ENCODE measurements at regions not wholly inside any gene's neighbourhood (a gene's known extent, or its start where the extent isn't known, plus 50 kb on each side); places are given as distances from the start of the nearest gene placed in this dataset.

DNA sequence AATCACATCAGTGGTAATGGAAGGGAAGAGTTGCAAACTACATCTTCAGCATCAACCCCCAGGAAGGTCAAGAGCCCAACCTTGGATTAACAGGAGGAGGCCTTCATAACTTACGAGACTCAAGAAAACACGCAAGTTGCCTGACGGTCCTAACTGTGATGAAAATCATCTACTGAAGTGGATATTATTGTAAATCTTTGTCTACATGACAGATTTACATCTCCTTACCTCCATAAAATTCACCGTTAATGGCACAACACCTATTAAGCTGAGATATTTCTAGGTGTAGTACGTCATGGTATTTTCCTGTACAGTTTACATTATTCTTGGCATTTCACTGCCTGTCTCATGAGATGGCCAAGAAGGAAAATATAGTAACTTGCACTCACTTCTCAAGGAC, 332.0 kb downstream of the NSUN3 start:
- DNase-seq (ENCODE audit: extremely low read depth, insufficient read length), result no peak
- no peak overlapping the region for H3K4me3 ChIP-seq (replicated peaks; ENCODE audit: low read depth, low read length)
- H3K27me3 ChIP-seq (replicated peaks; ENCODE audit: control insufficient read depth, insufficient read depth, low read length), result no peaks in the 10 kb centered on the region
- TF ChIP-seq, protein P1, sequence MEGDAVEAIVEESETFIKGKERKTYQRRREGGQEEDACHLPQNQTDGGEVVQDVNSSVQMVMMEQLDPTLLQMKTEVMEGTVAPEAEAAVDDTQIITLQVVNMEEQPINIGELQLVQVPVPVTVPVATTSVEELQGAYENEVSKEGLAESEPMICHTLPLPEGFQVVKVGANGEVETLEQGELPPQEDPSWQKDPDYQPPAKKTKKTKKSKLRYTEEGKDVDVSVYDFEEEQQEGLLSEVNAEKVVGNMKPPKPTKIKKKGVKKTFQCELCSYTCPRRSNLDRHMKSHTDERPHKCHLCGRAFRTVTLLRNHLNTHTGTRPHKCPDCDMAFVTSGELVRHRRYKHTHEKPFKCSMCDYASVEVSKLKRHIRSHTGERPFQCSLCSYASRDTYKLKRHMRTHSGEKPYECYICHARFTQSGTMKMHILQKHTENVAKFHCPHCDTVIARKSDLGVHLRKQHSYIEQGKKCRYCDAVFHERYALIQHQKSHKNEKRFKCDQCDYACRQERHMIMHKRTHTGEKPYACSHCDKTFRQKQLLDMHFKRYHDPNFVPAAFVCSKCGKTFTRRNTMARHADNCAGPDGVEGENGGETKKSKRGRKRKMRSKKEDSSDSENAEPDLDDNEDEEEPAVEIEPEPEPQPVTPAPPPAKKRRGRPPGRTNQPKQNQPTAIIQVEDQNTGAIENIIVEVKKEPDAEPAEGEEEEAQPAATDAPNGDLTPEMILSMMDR (IDR thresholded peaks at IDR 0.05; ENCODE audit: insufficient read depth, low read length, poor library complexity, severe bottlenecking), result no peak
- no peaks in the 10 kb centered on the region for H3K36me3 ChIP-seq (ENCODE audit: control insufficient read depth, insufficient read depth, low read length)

DNA sequence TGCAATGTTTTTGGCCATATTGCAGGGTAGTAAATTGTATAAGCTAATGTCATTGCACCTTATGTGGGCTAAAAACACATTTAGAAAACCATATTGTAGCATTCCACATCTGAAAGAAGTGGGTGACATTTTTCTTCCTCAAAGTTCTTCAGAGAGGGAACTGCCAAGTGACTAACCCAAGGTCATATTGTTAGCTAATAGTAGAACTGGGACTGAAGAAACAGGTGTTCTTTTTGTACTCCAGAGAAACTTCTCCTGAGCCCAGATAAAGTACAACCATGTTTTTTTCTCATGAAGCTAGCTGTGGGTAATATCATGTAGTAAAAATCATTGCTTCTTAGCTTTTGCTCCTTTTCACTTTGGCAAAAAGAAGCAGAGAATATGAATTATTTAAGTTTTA, 333.0 kb downstream of the NSUN3 start:
- Histone ChIP-seq H3K4me3 (replicated peaks; ENCODE audit: low read depth, low read length) (no peak overlapping the region), H3K27me3 (replicated peaks; ENCODE audit: control insufficient read depth, insufficient read depth, low read length) (no peaks in the 10 kb centered on the region), H3K36me3 (ENCODE audit: control insufficient read depth, insufficient read depth, low read length) (no peaks in the 10 kb centered on the region)
- TF ChIP-seq, protein P1 (IDR thresholded peaks at IDR 0.05; ENCODE audit: insufficient read depth, low read length, poor library complexity, severe bottlenecking), result no peak
- no peak for DNase-seq (ENCODE audit: extremely low read depth, insufficient read length)

DNA sequence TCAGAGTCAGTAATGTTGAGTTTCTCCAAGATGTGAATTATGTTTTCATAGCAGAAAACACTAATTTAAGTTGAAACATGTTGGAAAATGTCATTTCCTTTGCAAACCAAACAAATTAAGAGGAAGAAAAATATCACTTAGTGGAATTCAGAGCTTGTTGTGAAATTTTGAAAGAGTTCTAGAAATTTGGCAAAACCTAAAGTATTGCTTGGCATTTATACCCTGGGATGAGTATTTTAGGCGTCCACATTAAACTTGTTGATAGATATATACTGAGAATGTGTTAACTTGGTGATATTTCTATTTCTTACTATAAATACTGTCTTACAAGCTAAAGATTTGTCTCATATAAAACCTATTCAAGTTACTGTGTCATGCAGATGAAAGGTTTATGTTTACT, 335.2 kb downstream of the NSUN3 start:
- TF ChIP-seq, protein P1 (IDR thresholded peaks at IDR 0.05; ENCODE audit: insufficient read depth, low read length, poor library complexity, severe bottlenecking), result no peak
- no peaks in the 10 kb centered on the region for H3K27me3 ChIP-seq (replicated peaks; ENCODE audit: control insufficient read depth, insufficient read depth, low read length)
- H3K4me3 ChIP-seq (replicated peaks; ENCODE audit: low read depth, low read length), result no peak overlapping the region
- DNase-seq (ENCODE audit: extremely low read depth, insufficient read length), result no peak
- no peaks in the 10 kb centered on the region for H3K36me3 ChIP-seq (ENCODE audit: control insufficient read depth, insufficient read depth, low read length)

DNA sequence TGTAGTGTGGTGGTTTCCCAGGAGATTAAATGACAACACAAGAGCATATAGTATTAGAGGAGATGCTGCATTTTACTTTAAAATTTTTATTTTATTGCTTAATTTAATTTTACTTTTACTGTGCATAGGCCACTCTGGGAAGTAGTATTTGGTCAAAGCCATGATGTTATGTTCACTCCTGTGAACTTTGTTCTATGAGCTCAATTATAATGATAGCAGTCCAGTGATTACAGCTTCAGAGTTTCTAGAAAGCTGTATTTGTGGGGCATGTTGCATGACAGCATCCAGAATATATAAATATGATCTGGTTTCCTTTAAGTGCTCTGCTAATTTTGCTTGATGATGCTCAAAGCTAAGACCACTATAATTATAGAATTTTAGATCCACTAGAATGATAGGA, 338.6 kb downstream of the NSUN3 start:
- TF ChIP-seq, protein P1 (IDR thresholded peaks at IDR 0.05; ENCODE audit: insufficient read depth, low read length, poor library complexity, severe bottlenecking), result no peak
- H3K36me3 ChIP-seq (ENCODE audit: control insufficient read depth, insufficient read depth, low read length), result no peaks in the 10 kb centered on the region
- no peak for DNase-seq (ENCODE audit: extremely low read depth, insufficient read length)

DNA sequence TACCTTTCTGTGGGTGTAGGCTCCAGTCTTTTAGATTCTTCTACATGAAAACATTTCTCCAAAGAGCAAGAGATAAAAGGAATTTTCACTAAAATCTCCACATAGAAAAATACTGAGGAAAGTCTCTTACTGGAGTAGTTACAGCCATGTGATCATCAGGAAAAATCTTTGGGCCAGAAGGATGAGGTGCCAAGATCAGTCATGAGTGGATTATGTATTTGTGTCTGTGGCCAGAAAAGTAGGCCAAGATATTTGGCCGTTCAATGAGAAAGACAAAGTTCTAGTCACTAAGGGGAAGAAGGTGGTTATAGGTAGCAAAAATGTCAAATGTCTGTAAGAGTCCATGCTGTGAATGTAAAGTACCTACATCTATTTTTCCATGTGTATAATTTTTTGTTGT, 339.3 kb downstream of the NSUN3 start:
- no peaks in the 10 kb centered on the region for H3K27me3 ChIP-seq (replicated peaks; ENCODE audit: control insufficient read depth, insufficient read depth, low read length)
- H3K36me3 ChIP-seq (ENCODE audit: control insufficient read depth, insufficient read depth, low read length), result no peaks in the 10 kb centered on the region
- TF ChIP-seq, protein P1 (IDR thresholded peaks at IDR 0.05; ENCODE audit: insufficient read depth, low read length, poor library complexity, severe bottlenecking), result no peak
- no peak overlapping the region for H3K4me3 ChIP-seq (replicated peaks; ENCODE audit: low read depth, low read length)
- no peak for DNase-seq (ENCODE audit: extremely low read depth, insufficient read length)

More for the DNA sequence above, 338.6 kb downstream of the NSUN3 start:
- H3K27me3 ChIP-seq (replicated peaks; ENCODE audit: control insufficient read depth, insufficient read depth, low read length), result no peaks in the 10 kb centered on the region
- no peak overlapping the region for H3K4me3 ChIP-seq (replicated peaks; ENCODE audit: low read depth, low read length)
